ENCODE measurements at regions not wholly inside any gene's neighbourhood (a gene's known extent, or its start where the extent isn't known, plus 50 kb on each side); places are given as distances from the start of the nearest gene placed in this dataset.
"Not testable (repeated sequence)": the region's sequence is repeated elsewhere in the genome, so short reads cannot be mapped to it uniquely, and the experiment has no call there.

GRCh38 chrX:109089359-109089758 lies 353.0 kb upstream of the IRS4 start:
- ATAC-seq (ENCODE audit: low FRiP score) (no peak), DNase-seq (no peak)
- Histone ChIP-seq H3K4me3 (ENCODE audit: low read length in 2 of 2) (no peak overlapping the region), H3K27ac (ENCODE audit: low read depth in 1 of 2, low read length in 2 of 2) (no peak overlapping the region), H3K36me3 (ENCODE audit: control insufficient read depth in 1 of 2, insufficient read depth in 2 of 2, low read length in 1 of 2) (no peaks in the 10 kb centered on the region), H3K4me1 (ENCODE audit: control insufficient read depth in 1 of 2, insufficient read depth in 2 of 2, low read length in 2 of 2) (no peaks in the 10 kb centered on the region), H3K27me3 (ENCODE audit: control insufficient read depth in 1 of 2, insufficient read depth in 2 of 2, low read length in 1 of 2) (no peaks in the 10 kb centered on the region), H3K9me3 (ENCODE audit: control insufficient read depth, low read length) (no peaks in the 10 kb centered on the region)
- intact Hi-C loops (cut with DNase I), result no loop called here
- 80 to 87% methylated on average over 4 of the region's 4 CpGs for WGBS, 2 donors

- no peaks in the 10 kb centered on the region for H3K36me3 ChIP-seq (ENCODE audit: control insufficient read depth in 1 of 2, insufficient read depth in 2 of 2, low read length in 1 of 2)
- H3K27me3 ChIP-seq (ENCODE audit: control insufficient read depth in 1 of 2, insufficient read depth in 2 of 2, low read length in 1 of 2), result no peaks in the 10 kb centered on the region
- intact Hi-C loops (cut with DNase I), result no loop called here
- no peak for ATAC-seq (ENCODE audit: low FRiP score)
- DNase-seq, result no peak
- no peaks in the 10 kb centered on the region for H3K4me1 ChIP-seq (ENCODE audit: control insufficient read depth in 1 of 2, insufficient read depth in 2 of 2, low read length in 2 of 2)
- H3K9me3 ChIP-seq (ENCODE audit: control insufficient read depth, low read length), result peaks cover 2% of the 10 kb centered on the region
- H3K27ac ChIP-seq (ENCODE audit: low read depth in 1 of 2, low read length in 2 of 2), result no peak overlapping the region
- 62 to 68% methylated on average over 1 of the region's 1 CpG for WGBS, 2 donors
- H3K4me3 ChIP-seq (ENCODE audit: low read length in 2 of 2), result no peak overlapping the region
Observed at GRCh38 chrX:109077788-109078187, 341.4 kb upstream of the IRS4 start.

- H3K9me3 ChIP-seq (ENCODE audit: control insufficient read depth, low read length); H3K27ac ChIP-seq (ENCODE audit: low read depth in 1 of 2, low read length in 2 of 2); DNase-seq; H3K27me3 ChIP-seq (ENCODE audit: control insufficient read depth in 1 of 2, insufficient read depth in 2 of 2, low read length in 1 of 2); H3K4me3 ChIP-seq (ENCODE audit: low read length in 2 of 2); H3K4me1 ChIP-seq (ENCODE audit: control insufficient read depth in 1 of 2, insufficient read depth in 2 of 2, low read length in 2 of 2); intact Hi-C loops (cut with DNase I); ATAC-seq (ENCODE audit: low FRiP score); H3K36me3 ChIP-seq (ENCODE audit: control insufficient read depth in 1 of 2, insufficient read depth in 2 of 2, low read length in 1 of 2): not testable (repeated sequence)
- 74 to 80% methylated on average over 27 of the region's 27 CpGs for WGBS, 2 donors
Observed at GRCh38 chrX:109054181-109054581, 317.8 kb upstream of the IRS4 start.

- Histone ChIP-seq H3K27me3 (ENCODE audit: control insufficient read depth in 1 of 2, insufficient read depth in 2 of 2, low read length in 1 of 2) (no peaks in the 10 kb centered on the region), H3K27ac (ENCODE audit: low read depth in 1 of 2, low read length in 2 of 2) (no peak overlapping the region), H3K4me3 (ENCODE audit: low read length in 2 of 2) (no peak overlapping the region), H3K4me1 (ENCODE audit: control insufficient read depth in 1 of 2, insufficient read depth in 2 of 2, low read length in 2 of 2) (no peaks in the 10 kb centered on the region), H3K9me3 (ENCODE audit: control insufficient read depth, low read length) (no peaks in the 10 kb centered on the region), H3K36me3 (ENCODE audit: control insufficient read depth in 1 of 2, insufficient read depth in 2 of 2, low read length in 1 of 2) (no peaks in the 10 kb centered on the region)
- intact Hi-C loops (cut with DNase I), result no loop called here
- DNase-seq, result no peak
- 24 to 30% methylated on average over 2 of the region's 2 CpGs for WGBS, 2 donors
- ATAC-seq (ENCODE audit: low FRiP score), result no peak
Observed at GRCh38 chrX:109049903-109050302, 313.5 kb upstream of the IRS4 start.

- Histone ChIP-seq H3K27me3 (ENCODE audit: control insufficient read depth in 1 of 2, insufficient read depth in 2 of 2, low read length in 1 of 2) (no peaks in the 10 kb centered on the region), H3K4me1 (ENCODE audit: control insufficient read depth in 1 of 2, insufficient read depth in 2 of 2, low read length in 2 of 2) (no peaks in the 10 kb centered on the region), H3K36me3 (ENCODE audit: control insufficient read depth in 1 of 2, insufficient read depth in 2 of 2, low read length in 1 of 2) (no peaks in the 10 kb centered on the region), H3K9me3 (ENCODE audit: control insufficient read depth, low read length) (no peaks in the 10 kb centered on the region), H3K4me3 (ENCODE audit: low read length in 2 of 2) (no peak overlapping the region), H3K27ac (ENCODE audit: low read depth in 1 of 2, low read length in 2 of 2) (no peak overlapping the region)
- WGBS, 2 donors, result 29 to 38% methylated on average over 2 of the region's 2 CpGs
- DNase-seq (no peak), ATAC-seq (ENCODE audit: low FRiP score) (no peak)
- intact Hi-C loops (cut with DNase I), result no loop called here
Observed at GRCh38 chrX:109049416-109049815, 313.1 kb upstream of the IRS4 start.

GRCh38 chrX:109040057-109040456 lies 303.7 kb upstream of the IRS4 start:
- no peak for DNase-seq
- H3K27ac ChIP-seq (ENCODE audit: low read depth in 1 of 2, low read length in 2 of 2), result no peak overlapping the region
- no peaks in the 10 kb centered on the region for H3K36me3 ChIP-seq (ENCODE audit: control insufficient read depth in 1 of 2, insufficient read depth in 2 of 2, low read length in 1 of 2)
- no peaks in the 10 kb centered on the region for H3K9me3 ChIP-seq (ENCODE audit: control insufficient read depth, low read length)
- no peak for ATAC-seq (ENCODE audit: low FRiP score)
- no peaks in the 10 kb centered on the region for H3K27me3 ChIP-seq (ENCODE audit: control insufficient read depth in 1 of 2, insufficient read depth in 2 of 2, low read length in 1 of 2)
- intact Hi-C loops (cut with DNase I), result no loop called here
- no peak overlapping the region for H3K4me3 ChIP-seq (ENCODE audit: low read length in 2 of 2)
- H3K4me1 ChIP-seq (ENCODE audit: control insufficient read depth in 1 of 2, insufficient read depth in 2 of 2, low read length in 2 of 2), result no peaks in the 10 kb centered on the region
- 20 to 25% methylated on average over 3 of the region's 3 CpGs for WGBS, 2 donors

- WGBS, 2 donors, result 62 to 83% methylated on average over 2 of the region's 2 CpGs
Observed at GRCh38 chrX:109036624-109037023, 300.3 kb upstream of the IRS4 start.

GRCh38 chrX:108993909-108994308 lies 257.5 kb upstream of the IRS4 start:
- Histone ChIP-seq H3K27me3 (ENCODE audit: control insufficient read depth in 1 of 2, insufficient read depth in 2 of 2, low read length in 1 of 2) (no peaks in the 10 kb centered on the region), H3K27ac (ENCODE audit: low read depth in 1 of 2, low read length in 2 of 2) (no peak overlapping the region), H3K4me1 (ENCODE audit: control insufficient read depth in 1 of 2, insufficient read depth in 2 of 2, low read length in 2 of 2) (no peaks in the 10 kb centered on the region), H3K36me3 (ENCODE audit: control insufficient read depth in 1 of 2, insufficient read depth in 2 of 2, low read length in 1 of 2) (no peaks in the 10 kb centered on the region), H3K9me3 (ENCODE audit: control insufficient read depth, low read length) (no peaks in the 10 kb centered on the region), H3K4me3 (ENCODE audit: low read length in 2 of 2) (no peak overlapping the region)
- ATAC-seq (ENCODE audit: low FRiP score) (no peak), DNase-seq (no peak)
- intact Hi-C loops (cut with DNase I), result no loop called here

More at GRCh38 chrX:109036624-109037023, 300.3 kb upstream of the IRS4 start:
- no peaks in the 10 kb centered on the region for H3K36me3 ChIP-seq (ENCODE audit: control insufficient read depth in 1 of 2, insufficient read depth in 2 of 2, low read length in 1 of 2)
- no peak for ATAC-seq (ENCODE audit: low FRiP score)
- intact Hi-C loops (cut with DNase I), result no loop called here
- H3K27me3 ChIP-seq (ENCODE audit: control insufficient read depth in 1 of 2, insufficient read depth in 2 of 2, low read length in 1 of 2), result no peaks in the 10 kb centered on the region
- no peak overlapping the region for H3K27ac ChIP-seq (ENCODE audit: low read depth in 1 of 2, low read length in 2 of 2)
- DNase-seq, result no peak
- no peak overlapping the region for H3K4me3 ChIP-seq (ENCODE audit: low read length in 2 of 2)
- peaks cover 2% of the 10 kb centered on the region for H3K9me3 ChIP-seq (ENCODE audit: control insufficient read depth, low read length)
- H3K4me1 ChIP-seq (ENCODE audit: control insufficient read depth in 1 of 2, insufficient read depth in 2 of 2, low read length in 2 of 2), result no peaks in the 10 kb centered on the region

GRCh38 chrX:108972899-108973298 lies 236.5 kb upstream of the IRS4 start:
- H3K27me3 ChIP-seq (ENCODE audit: control insufficient read depth in 1 of 2, insufficient read depth in 2 of 2, low read length in 1 of 2); H3K36me3 ChIP-seq (ENCODE audit: control insufficient read depth in 1 of 2, insufficient read depth in 2 of 2, low read length in 1 of 2); H3K9me3 ChIP-seq (ENCODE audit: control insufficient read depth, low read length); H3K4me3 ChIP-seq (ENCODE audit: low read length in 2 of 2); intact Hi-C loops (cut with DNase I); DNase-seq; H3K27ac ChIP-seq (ENCODE audit: low read depth in 1 of 2, low read length in 2 of 2); ATAC-seq (ENCODE audit: low FRiP score); H3K4me1 ChIP-seq (ENCODE audit: control insufficient read depth in 1 of 2, insufficient read depth in 2 of 2, low read length in 2 of 2): not testable (repeated sequence)
- WGBS, 2 donors, result 79 to 92% methylated on average over 3 of the region's 3 CpGs

Measured in aorta (tissue), 5 donors.